ENCODE measurements at regions not wholly inside any gene's neighbourhood (a gene's known extent, or its start where the extent isn't known, plus 50 kb on each side); places are given as distances from the start of the nearest gene placed in this dataset.

DNA sequence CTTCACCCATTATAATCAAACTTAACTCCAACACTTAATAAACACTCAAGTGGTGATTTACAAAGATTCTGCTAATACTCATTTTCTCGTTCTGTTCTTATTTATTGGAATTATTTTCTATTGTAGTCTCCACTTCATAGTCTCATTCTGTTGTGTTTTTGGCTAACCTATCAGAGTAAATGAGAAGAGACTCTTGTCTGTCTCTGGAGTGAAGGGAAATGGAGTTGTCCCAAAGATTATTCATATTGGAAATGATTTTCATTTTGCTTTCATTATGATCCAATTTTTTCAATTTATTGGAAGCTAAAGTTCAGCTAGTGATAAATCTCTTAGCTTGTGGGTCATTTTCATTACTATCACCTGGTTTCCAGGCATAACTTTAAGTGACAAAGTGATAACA lies 454.9 kb upstream of the JAG1 start:
- BruUV-seq (replicated peaks) = no TSS peak
- H2AFZ ChIP-seq (ENCODE audit: low read length) = no peak overlapping the region
- in situ Hi-C loops (cut with HindIII; ENCODE audit: extremely low pct_ligation_motif_present, low pct_unique_long_range_greater_than_20kb) = no loop called here
- H3K9ac ChIP-seq (ENCODE audit: insufficient read depth, low read depth, low read length) = no peak overlapping the region
- H3K79me2 ChIP-seq (ENCODE audit: insufficient read depth, low read length) = no peaks in the 10 kb centered on the region
- ATAC-seq = no peak
- intact Hi-C loops (cut with micrococcal nuclease; ENCODE audit: unreplicated experiment) = no loop called here
- no peaks in the 10 kb centered on the region for H3K36me3 ChIP-seq (replicated peaks in 1 of 2; ENCODE audit: control insufficient read depth in 1 of 2, insufficient read depth in 2 of 2, low read length in 2 of 2)
- no peaks in the 10 kb centered on the region for H3K9me3 ChIP-seq (ENCODE audit: low read length)
- no peaks in the 10 kb centered on the region for H3K27me3 ChIP-seq (ENCODE audit: control insufficient read depth in 1 of 2, insufficient read depth in 2 of 2, low read length in 2 of 2)
- no peak overlapping the region for H3K4me2 ChIP-seq (ENCODE audit: low read depth, low read length)
- ChIA-PET POLR2A (no interaction called here), CTCF (ENCODE audit: low intra/inter-chr PET ratio, low total read pairs) (no interaction called here)
- no peaks in the 10 kb centered on the region for H4K20me1 ChIP-seq (ENCODE audit: insufficient read depth, low read length)
- H3K4me1 ChIP-seq (ENCODE audit: insufficient read depth, low read length) = no peaks in the 10 kb centered on the region
- no peak overlapping the region for H3K4me3 ChIP-seq (replicated peaks in 1 of 3; ENCODE audit: insufficient read depth in 1 of 3, low read depth in 2 of 3, low read length in 3 of 3)
- WGBS (ENCODE audit: low lambda C conversion rate) = 3% methylated on average over 1 of the region's 1 CpG
- no peak for DNase-seq (ENCODE audit: low spot score)
- H3K27ac ChIP-seq (ENCODE audit: extremely low read length, insufficient read depth, low read length) = no peak overlapping the region
- TF ChIP-seq, protein P1, sequence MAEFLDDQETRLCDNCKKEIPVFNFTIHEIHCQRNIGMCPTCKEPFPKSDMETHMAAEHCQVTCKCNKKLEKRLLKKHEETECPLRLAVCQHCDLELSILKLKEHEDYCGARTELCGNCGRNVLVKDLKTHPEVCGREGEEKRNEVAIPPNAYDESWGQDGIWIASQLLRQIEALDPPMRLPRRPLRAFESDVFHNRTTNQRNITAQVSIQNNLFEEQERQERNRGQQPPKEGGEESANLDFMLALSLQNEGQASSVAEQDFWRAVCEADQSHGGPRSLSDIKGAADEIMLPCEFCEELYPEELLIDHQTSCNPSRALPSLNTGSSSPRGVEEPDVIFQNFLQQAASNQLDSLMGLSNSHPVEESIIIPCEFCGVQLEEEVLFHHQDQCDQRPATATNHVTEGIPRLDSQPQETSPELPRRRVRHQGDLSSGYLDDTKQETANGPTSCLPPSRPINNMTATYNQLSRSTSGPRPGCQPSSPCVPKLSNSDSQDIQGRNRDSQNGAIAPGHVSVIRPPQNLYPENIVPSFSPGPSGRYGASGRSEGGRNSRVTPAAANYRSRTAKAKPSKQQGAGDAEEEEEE (CRISPR knock-in tag; IDR thresholded peaks at IDR 0.05; ENCODE audit: borderline replicate concordance) = no peak
- TF ChIP-seq NBN (conservative IDR thresholded peaks at IDR 0.05) (no peak), SYNCRIP (IDR thresholded peaks at IDR 0.05; ENCODE audit: insufficient read depth, low read depth, low read length) (no peak), ZNF776 (CRISPR knock-in tag; IDR thresholded peaks at IDR 0.05) (no peak), MAFK (conservative IDR thresholded peaks at IDR 0.05 in 1 of 2, IDR thresholded peaks at IDR 0.05 in 1 of 2; ENCODE audit: low read length in 2 of 2) (no peak), ZFP90 (CRISPR knock-in tag; IDR thresholded peaks at IDR 0.05; ENCODE audit: borderline replicate concordance) (no peak), REL (CRISPR knock-in tag; conservative IDR thresholded peaks at IDR 0.05) (no peak), HOXD1 (CRISPR knock-in tag; IDR thresholded peaks at IDR 0.05) (no peak), SRSF9 (IDR thresholded peaks at IDR 0.05; ENCODE audit: borderline replicate concordance, insufficient read depth, low read depth, low read length, poor library complexity, severe bottlenecking) (no peak)
- TF ChIP-seq, protein P2, sequence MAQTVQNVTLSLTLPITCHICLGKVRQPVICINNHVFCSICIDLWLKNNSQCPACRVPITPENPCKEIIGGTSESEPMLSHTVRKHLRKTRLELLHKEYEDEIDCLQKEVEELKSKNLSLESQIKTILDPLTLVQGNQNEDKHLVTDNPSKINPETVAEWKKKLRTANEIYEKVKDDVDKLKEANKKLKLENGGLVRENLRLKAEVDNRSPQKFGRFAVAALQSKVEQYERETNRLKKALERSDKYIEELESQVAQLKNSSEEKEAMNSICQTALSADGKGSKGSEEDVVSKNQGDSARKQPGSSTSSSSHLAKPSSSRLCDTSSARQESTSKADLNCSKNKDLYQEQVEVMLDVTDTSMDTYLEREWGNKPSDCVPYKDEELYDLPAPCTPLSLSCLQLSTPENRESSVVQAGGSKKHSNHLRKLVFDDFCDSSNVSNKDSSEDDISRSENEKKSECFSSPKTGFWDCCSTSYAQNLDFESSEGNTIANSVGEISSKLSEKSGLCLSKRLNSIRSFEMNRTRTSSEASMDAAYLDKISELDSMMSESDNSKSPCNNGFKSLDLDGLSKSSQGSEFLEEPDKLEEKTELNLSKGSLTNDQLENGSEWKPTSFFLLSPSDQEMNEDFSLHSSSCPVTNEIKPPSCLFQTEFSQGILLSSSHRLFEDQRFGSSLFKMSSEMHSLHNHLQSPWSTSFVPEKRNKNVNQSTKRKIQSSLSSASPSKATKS (CRISPR knock-in tag; IDR thresholded peaks at IDR 0.05) = no peak
- no peak for FAIRE-seq
